NCI-H1105 (cell line): ENCODE measurements at regions not wholly inside any gene's neighbourhood (a gene's known extent, or its start where the extent isn't known, plus 50 kb on each side); places are given as distances from the start of the nearest gene placed in this dataset.
"Not testable (repeated sequence)": the region's sequence is repeated elsewhere in the genome, so short reads cannot be mapped to it uniquely, and the experiment has no call there.

Experiments used
- DNase-seq: peaks from one replicate; lab custom pipeline; 2025; lab: John Stamatoyannopoulos, UW

- DNase-seq: no peak
Observed at GRCh38 chr3:197406266-197406665, 107.9 kb upstream of the DLG1 start.

DNA sequence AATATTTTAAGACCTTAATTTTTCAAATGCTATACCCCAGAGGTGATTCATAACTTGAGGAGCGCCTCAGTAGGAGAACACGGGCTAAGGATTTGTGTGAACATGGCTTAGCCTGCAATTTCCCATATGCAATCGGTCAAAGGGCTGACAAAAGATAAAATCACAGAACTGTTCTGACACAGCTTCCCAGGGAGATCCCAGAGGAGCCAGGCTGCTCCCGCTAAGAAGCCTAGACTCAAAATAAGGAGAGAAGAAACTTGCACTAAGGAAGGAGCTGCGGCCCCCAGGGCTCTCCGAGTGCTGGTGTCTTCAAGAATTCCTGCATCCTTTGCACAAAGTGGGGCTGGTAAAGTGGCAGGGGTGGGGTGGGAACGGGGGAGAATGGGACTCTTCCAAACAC is 106.3 kb upstream of the DLG1 start:
- no peak for DNase-seq

- no peak for DNase-seq
Observed at GRCh38 chr3:197404030-197404429, 105.6 kb upstream of the DLG1 start.

- DNase-seq: not testable (repeated sequence)
Observed at GRCh38 chr3:197402401-197402800, 104.0 kb upstream of the DLG1 start.

DNA sequence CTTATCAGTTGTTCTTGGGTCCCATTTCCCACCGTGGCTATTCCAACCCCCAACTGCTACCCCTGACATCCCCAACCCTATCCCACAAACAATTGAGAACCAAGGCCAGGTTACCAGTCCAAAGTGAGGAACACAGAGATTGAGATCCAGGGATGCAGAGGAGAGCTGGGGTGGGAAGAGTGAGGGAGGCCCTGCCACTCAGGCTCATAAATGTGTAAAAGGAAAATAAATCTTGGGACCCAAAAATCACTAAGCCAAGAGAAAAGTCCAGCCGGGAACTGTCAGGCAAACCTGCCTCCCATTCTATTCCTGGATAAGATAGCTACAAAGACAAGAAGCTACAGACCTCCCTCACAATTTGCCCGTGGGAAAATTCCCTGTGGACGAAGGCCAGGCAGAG is 101.1 kb upstream of the DLG1 start:
- no peak for DNase-seq

GRCh38 chr3:197398286-197398878 is 100.0 kb upstream of the DLG1 start:
- DNase-seq: no peak

DNA sequence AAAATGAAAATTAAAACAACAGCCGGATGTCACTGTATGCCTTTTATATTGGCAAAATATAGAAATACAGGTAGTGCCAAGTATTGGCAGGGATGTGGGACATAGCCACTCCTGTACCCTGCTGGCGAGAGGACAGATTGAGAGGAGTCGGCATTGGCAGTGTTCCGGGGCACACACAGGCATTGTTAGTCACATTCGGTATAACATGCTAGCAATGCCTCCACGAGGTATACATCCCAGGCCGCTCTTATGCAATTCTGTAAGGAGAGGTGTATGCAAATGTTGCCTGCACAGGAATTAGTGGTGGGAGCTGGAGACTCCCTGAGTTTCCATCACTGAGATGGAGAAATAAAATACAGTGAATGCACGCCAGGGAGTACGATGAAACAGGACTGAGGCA is 99.4 kb upstream of the DLG1 start:
- DNase-seq: no peak

GRCh38 chr3:197394464-197395321 is 96.3 kb upstream of the DLG1 start:
- no peak for DNase-seq

GRCh38 chr3:197394126-197394463 is 95.7 kb upstream of the DLG1 start:
- not testable (repeated sequence) for DNase-seq

DNA sequence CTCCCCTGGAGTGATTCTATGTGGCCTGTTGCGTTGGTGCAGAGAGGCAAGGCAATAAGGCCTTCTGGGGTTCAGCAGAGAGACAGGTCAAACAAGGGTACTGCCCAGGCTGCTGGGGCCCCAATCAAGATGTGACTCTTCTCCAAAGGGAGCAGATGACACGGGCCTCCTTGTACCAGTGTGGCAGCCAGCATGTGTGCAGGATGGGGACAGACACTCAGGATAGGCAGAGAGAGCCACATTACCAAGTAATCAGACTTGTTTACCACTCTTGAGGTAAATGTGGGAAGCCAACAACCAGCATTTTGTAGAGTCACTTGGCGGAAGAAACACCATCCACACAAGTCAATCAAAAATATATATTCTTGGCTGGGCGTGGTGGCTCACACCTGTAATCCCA is 95.3 kb upstream of the DLG1 start:
- DNase-seq: no peak

DNA sequence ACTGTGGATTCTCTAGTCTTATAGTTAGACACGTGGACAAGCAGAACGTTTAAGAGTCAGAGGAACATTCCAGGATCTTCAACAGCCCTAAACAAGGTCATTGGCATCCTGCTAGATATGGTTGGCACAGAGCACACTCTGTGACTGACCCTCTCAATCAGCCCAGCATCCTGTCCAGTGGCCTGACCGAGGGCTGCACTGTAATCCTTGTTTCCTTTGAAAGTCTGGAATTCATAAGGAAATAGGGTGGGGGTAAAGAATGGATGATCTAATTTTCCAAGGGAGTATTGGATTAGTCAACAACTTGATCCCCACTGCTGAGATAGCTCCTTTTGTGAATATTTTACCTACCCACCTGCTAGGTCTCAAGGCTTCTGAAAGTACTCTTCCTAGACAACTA is 94.5 kb upstream of the DLG1 start:
- DNase-seq: no peak

DNA sequence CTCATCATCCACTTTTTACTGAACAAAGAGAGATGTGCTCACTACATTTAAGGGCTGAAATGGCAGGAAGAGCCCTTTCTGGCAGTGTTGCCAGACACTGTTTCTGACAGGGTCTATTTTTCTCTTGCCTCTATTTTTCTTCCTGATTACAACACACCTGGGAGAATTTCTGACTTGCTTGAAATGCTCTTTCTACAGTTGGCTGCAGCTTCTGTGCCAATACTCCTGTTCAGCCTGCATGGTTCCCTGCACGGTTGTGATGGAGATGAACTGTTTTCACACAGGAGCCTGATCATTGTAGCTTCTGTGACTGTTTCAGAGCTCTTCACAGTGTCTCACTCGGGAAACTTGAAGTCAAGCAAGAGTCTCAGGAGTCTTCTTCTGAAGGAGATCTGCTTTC is 83.0 kb upstream of the DLG1 start:
- no peak for DNase-seq

DNA sequence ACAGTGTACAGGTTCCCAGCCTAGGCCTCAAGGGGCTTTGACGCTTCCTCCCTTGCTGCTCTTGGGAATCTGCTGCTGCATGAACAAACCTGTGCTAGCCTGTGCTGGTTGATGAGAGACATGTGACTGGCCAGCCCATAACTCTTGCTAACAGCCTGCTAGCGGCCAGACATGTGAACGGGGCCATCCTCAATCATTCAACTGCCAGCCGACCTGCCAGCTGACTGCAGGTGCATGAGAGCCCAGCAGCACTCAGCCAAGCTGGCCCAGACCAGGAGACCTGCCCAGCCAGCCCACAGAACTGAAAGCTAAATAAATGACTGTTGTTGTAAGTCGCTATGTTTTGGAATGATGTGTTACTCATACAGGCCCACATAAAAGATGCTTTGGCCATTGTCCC is 82.4 kb upstream of the DLG1 start:
- DNase-seq: peak; percentile 13

DNA sequence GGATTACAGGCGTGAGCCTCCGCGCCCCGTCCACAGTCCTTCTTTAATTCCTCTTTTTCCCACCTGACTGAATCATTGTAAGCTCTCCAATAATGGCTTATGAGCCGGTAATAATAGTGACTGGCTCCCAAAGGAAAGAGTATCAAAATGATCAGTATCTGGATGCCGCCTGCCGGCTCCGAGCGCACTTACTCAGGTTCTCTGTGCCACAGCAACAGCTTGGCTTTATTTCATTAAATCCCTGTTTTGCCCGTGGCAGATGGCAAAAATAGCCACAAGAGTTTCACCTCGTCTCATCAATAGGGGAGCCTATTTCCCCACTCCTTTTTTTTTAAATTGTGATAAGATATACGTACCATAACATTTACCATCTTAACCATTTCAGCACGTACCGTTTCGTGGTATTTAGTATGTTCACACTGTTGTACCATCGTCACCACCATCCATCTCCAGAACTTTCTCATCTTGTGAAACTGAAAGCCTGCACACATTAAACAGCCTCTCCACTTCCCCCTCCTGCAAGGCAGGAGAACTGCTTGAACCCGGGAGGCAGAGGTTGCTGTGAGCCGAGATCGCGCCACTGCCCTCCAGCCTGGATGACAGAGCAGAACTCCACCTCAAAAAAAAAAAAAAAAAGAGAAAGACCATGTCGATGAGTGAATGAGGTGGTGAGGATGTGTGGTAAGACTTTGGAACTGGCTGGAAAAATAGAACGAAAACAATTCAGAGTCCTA is 80.7 kb upstream of the DLG1 start:
- DNase-seq: no peak

DNA sequence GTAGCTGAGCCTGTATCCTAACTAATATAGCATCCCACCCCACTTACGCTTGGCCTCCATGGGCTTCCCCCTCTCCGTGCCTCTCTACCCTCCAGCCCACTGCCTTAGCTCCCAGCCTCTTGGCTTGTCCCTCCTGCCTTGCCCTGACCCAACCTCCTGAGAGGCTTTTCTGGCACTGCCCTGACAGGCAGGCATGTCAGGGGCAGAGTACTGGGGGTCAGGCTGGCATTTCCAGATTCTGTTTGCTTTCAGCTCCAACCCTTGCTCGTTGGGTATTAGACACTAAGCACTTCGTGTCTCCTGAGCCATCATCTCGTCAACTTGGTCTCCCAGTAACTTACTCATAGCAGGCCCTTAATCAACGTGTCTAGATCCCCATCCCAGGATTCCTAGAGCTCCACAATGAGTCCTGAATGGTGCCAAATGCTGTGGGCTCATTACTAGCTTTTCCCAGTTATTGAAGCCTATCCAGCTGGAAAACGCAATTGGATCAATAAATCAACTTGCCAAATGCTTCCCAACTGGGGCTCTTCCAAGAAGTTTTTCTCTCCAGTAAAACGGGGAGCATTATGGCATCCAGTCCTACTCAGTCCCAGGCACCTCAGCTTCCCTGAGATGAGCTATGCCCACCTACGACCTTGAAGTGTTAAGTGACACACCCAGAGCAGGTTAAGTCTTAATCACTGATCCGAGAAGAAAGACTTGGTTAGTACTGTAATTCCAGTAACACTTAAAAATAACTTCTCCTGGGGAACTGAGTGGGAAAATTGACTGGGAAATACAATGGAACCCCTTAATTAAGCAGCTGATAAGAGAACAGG is 78.5 kb upstream of the DLG1 start:
- DNase-seq: no peak

GRCh38 chr3:197376020-197376419 is 77.6 kb upstream of the DLG1 start:
- no peak for DNase-seq

GRCh38 chr3:197375001-197375441 is 76.6 kb upstream of the DLG1 start:
- DNase-seq: no peak

GRCh38 chr3:197373096-197373495 is 74.7 kb upstream of the DLG1 start:
- no peak for DNase-seq

GRCh38 chr3:197372047-197372661 is 73.7 kb upstream of the DLG1 start:
- no peak for DNase-seq

- DNase-seq: peak; percentile 99
Observed at GRCh38 chr3:197371591-197372046, 73.2 kb upstream of the DLG1 start.

GRCh38 chr3:197369545-197369944 is 71.1 kb upstream of the DLG1 start:
- DNase-seq: no peak

DNA sequence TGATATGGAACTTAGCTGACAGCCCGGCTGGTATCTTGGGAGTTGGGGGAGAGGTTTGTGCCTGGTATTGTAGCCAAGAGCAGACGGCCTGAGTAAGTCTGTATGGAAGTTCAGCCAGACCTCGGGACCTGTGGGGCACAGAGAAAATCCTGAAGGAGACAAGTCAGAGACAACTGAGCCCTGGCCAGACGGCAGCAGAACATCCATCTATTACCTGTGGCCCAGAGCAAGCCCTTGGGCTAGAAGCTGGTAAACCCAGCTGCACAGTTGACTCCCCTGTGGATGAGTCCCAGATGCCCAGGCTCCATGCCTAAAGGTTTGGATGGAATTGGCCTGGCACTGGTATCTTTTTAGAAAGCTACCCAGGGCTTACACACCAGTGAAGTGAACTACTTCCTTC is 70.4 kb upstream of the DLG1 start:
- DNase-seq: no peak
